Ishikawa (cell line): ENCODE measurements at regions not wholly inside any gene's neighbourhood (a gene's known extent, or its start where the extent isn't known, plus 50 kb on each side); places are given as distances from the start of the nearest gene placed in this dataset.

Experiments used
- CEBPB ChIP-seq: IDR thresholded peaks from 2 replicates; pipeline ENCODE4 v1.6.1; 2012
- CREB1 ChIP-seq: IDR thresholded peaks from 2 replicates; pipeline ENCODE4 v1.6.1; 2012; ENCODE audit warnings: low read depth
- EGR1 ChIP-seq: IDR thresholded peaks from 2 replicates; pipeline ENCODE4 v1.6.1; 2012
- FOXM1 ChIP-seq: IDR thresholded peaks from 2 replicates; pipeline ENCODE4 v1.6.1; 2012; ENCODE audit warnings: low read depth, borderline replicate concordance
- MAX ChIP-seq: IDR thresholded peaks from 2 replicates; pipeline ENCODE4 v1.6.1; 2012
- NFIC ChIP-seq: IDR thresholded peaks from 2 replicates; pipeline ENCODE4 v1.6.1; 2012
- RAD21 ChIP-seq: IDR thresholded peaks from 2 replicates; pipeline ENCODE4 v1.6.1; 2012; ENCODE audit warnings: low read depth
- TAF1 ChIP-seq: IDR thresholded peaks from 2 replicates; pipeline ENCODE4 v1.6.1; 2012; ENCODE audit warnings: low read depth, mild to moderate bottlenecking
- TCF12 ChIP-seq: IDR thresholded peaks from 2 replicates; pipeline ENCODE4 v1.6.1; 2012; ENCODE audit warnings: low read depth
- TEAD4 ChIP-seq: IDR thresholded peaks from 2 replicates; pipeline ENCODE4 v1.6.1; 2012
- USF1 ChIP-seq: IDR thresholded peaks from 2 replicates; pipeline ENCODE4 v1.6.1; 2012
- YY1 ChIP-seq: IDR thresholded peaks from 2 replicates; pipeline ENCODE4 v1.6.1; 2012; ENCODE audit warnings: low read depth
- ZBTB7A ChIP-seq: IDR thresholded peaks from 2 replicates; pipeline ENCODE4 v1.6.1; 2012; ENCODE audit warnings: low read depth
- TF ChIP-seq, protein P1 (sequence below): IDR thresholded peaks from 2 replicates; pipeline ENCODE4 v1.6.1; 2012; ENCODE audit warnings: low read depth, mild to moderate bottlenecking

DNA sequence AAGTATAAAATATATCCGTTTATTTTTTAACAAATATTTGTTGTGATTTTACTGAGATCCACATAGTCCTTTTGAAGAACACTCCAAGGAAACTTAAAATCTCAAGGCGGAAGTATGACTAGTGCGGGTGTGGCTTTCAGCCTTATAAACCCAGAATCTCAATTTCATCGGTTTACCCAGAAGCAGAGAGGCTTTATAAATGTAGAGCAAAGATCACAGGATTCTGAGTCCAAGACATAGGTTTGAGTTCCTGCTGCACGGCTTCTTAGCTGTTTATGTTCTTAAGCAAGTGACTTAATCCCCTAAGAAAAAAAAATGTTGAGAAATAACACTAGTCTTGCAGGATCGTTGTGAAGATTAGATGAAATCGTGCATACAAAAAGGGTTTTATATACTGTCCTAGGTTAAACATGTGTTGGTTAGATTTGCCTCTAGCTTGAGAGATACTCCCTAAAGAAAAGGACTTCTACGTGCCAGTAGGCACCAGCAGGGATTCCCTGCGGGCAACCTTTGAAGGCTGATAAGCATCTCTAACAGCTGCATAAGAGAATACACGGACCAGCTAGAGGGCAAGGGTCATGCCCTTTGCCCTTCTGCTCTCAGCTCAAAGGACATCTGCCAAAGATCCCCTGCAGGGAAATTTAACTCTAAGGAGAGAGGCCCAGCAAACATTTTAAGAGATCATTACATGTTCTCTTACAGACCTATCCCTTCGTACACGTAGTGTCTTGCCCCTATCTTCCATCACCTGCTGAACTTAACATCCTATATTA, 130.4 kb upstream of the MIR17HG start:
- TF ChIP-seq USF1, result no peak
- TF ChIP-seq, protein P1, sequence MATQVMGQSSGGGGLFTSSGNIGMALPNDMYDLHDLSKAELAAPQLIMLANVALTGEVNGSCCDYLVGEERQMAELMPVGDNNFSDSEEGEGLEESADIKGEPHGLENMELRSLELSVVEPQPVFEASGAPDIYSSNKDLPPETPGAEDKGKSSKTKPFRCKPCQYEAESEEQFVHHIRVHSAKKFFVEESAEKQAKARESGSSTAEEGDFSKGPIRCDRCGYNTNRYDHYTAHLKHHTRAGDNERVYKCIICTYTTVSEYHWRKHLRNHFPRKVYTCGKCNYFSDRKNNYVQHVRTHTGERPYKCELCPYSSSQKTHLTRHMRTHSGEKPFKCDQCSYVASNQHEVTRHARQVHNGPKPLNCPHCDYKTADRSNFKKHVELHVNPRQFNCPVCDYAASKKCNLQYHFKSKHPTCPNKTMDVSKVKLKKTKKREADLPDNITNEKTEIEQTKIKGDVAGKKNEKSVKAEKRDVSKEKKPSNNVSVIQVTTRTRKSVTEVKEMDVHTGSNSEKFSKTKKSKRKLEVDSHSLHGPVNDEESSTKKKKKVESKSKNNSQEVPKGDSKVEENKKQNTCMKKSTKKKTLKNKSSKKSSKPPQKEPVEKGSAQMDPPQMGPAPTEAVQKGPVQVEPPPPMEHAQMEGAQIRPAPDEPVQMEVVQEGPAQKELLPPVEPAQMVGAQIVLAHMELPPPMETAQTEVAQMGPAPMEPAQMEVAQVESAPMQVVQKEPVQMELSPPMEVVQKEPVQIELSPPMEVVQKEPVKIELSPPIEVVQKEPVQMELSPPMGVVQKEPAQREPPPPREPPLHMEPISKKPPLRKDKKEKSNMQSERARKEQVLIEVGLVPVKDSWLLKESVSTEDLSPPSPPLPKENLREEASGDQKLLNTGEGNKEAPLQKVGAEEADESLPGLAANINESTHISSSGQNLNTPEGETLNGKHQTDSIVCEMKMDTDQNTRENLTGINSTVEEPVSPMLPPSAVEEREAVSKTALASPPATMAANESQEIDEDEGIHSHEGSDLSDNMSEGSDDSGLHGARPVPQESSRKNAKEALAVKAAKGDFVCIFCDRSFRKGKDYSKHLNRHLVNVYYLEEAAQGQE, result no peak
- no peak for TF ChIP-seq CREB1
- no peak for TF ChIP-seq CEBPB
- no peak for TF ChIP-seq YY1
- no peak for TF ChIP-seq FOXM1
- no peak for TF ChIP-seq NFIC
- TF ChIP-seq ZBTB7A, result no peak
- no peak for TF ChIP-seq EGR1
- no peak for TF ChIP-seq TAF1
- TF ChIP-seq TCF12, result no peak
- TF ChIP-seq MAX, result no peak

DNA sequence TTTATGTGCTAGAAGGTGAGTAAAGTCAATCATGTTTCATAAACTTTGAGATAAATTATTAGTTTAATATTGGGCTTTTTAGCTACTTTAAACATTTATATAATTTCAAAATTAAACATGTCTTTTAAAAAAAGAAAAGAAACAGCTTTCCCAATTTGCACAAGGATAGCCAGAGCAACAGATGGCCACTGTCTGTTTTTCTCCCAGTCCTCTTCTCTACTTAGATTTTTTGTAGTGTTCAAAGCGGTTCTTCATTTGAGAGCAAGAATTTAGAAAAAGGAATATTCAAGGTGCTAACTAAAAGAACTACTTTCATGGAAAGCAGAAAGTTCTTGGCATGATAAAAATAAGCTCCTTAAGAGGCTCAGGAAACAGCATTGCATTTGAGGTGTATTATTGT, 128.3 kb upstream of the MIR17HG start:
- no peak for TF ChIP-seq USF1

DNA sequence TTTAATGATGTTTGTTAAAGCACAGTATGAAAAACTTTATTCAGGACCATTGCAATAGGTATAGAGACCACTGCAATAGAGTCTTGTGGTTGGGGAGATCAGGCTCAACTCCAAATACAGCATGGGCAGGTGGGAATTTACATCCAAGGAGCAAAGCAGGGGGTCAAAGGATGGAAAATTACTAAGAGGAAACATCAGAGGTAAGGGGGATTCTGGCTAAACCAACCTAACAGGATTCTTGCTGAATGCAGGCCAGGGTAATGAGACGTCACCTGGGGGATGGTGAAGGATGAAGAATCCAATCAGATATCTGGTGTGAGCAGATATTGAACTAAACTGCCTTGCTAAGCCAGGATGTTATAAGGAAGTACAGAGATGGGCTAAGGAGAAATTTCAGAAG, 126.6 kb upstream of the MIR17HG start:
- TF ChIP-seq CEBPB, result no peak
- no peak for TF ChIP-seq CREB1
- TF ChIP-seq USF1, result no peak
- no peak for TF ChIP-seq FOXM1

DNA sequence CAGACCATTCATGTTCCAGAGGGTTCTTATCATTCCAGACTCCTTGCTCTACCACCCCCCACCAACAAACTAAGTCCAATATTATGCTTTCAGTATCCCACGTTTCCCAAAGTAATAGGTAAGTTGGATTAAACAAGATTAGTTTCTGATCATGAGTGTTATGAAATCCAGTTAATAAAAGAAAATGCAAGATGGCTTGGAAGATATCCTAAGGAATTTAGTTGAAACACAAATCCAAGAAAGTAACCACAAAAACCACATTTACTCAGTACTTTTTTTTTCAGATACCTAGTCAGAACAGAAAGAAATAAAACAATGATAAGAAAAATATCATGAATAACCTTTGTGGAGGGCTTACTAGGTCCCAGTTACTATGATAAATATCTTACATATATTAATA, 119.4 kb upstream of the MIR17HG start:
- no peak for TF ChIP-seq FOXM1
- TF ChIP-seq TAF1, result no peak
- TF ChIP-seq ZBTB7A, result no peak
- no peak for TF ChIP-seq YY1
- TF ChIP-seq, protein P1, result no peak
- TF ChIP-seq NFIC, result no peak
- no peak for TF ChIP-seq TCF12
- TF ChIP-seq RAD21, result no peak
- TF ChIP-seq CREB1, result no peak
- TF ChIP-seq CEBPB, result no peak

- TF ChIP-seq TEAD4 (no peak), TCF12 (no peak), NFIC (no peak), USF1 (no peak), ZBTB7A (no peak), MAX (no peak), YY1 (no peak), FOXM1 (no peak), RAD21 (no peak)
- TF ChIP-seq, protein P1, result no peak
These were observed 118.5 kb upstream of the MIR17HG start for GRCh38 chr13:91228940-91229339.
